Nephron (organoid): ENCODE measurements at regions not wholly inside any gene's neighbourhood (a gene's known extent, or its start where the extent isn't known, plus 50 kb on each side); places are given as distances from the start of the nearest gene placed in this dataset.

Source experiments
- H3K27ac Mint-ChIP-seq, 3 experiments: 2 replicates each; pipeline ENCODE4 v1.8.0; 2020; ENCODE audit warnings: mixed read lengths in 3 of 3, mild to moderate bottlenecking in 2 of 3, moderate library complexity in 1 of 3
- H3K27me3 Mint-ChIP-seq: 2 replicates; pipeline ENCODE4 v1.8.0; 2021; ENCODE audit warnings: low read depth, mild to moderate bottlenecking, moderate library complexity, mixed read lengths
- H3K36me3 Mint-ChIP-seq: 2 replicates; pipeline ENCODE4 v1.8.0; 2020; ENCODE audit warnings: low read depth, mixed read lengths
- H3K4me1 Mint-ChIP-seq: 2 replicates; pipeline ENCODE4 v1.8.0; 2020; ENCODE audit warnings: mixed read lengths
- H3K4me3 Mint-ChIP-seq, 3 experiments: 2 replicates each; pipeline ENCODE4 v1.8.0; 2020; ENCODE audit warnings: mild to moderate bottlenecking in 3 of 3, mixed read lengths in 3 of 3, moderate library complexity in 2 of 3
- H3K9me3 Mint-ChIP-seq: 2 replicates; pipeline ENCODE4 v1.8.0; 2020; ENCODE audit warnings: mixed read lengths
- CTCF ChIP-seq, 3 experiments: fragments of 200-600 bp; sonication (generic); IDR thresholded peaks; one replicate each; pipeline ENCODE4 v1.5.0; 2021; ENCODE audit warnings: antibody characterized with exemption in 3 of 3; ENCODE audit not compliant: unreplicated experiment in 3 of 3

- Mint-ChIP-seq H3K36me3 (no peaks in the 10 kb centered on the region), H3K4me1 (peaks cover 10% of the 10 kb centered on the region), H3K27ac (no peak overlapping the region), H3K4me3 (no peak overlapping the region), H3K27me3 (peaks cover 4% of the 10 kb centered on the region), H3K9me3 (peaks cover 2% of the 10 kb centered on the region)
- peak; percentile 71 to 74 (median 72) for TF ChIP-seq CTCF (IDR thresholded peaks at IDR 0.05; ENCODE audit: unreplicated experiment in 3 of 3)
Observed at GRCh38 chr9:105881654-105882349, 187.5 kb downstream of the TMEM38B start.

DNA sequence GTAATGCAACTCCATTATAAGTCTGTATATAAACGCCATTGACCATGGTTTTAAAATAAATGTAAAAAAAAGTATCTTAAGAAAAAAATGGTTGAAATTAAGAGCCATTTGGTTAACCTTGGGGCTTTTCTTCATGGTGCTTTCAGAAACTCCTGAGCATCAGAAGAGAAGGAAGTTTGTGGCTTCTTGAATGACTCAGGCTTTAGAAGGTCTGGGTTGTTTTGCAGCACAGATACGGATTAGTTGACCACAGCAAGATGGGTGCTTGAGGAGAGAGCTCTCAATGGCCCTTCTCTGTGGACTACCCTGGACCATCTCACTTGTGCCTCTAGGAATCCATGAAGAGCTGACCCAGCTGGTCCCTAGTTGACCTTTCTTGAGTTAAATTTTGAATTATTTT is 189.5 kb downstream of the TMEM38B start:
- TF ChIP-seq CTCF (IDR thresholded peaks at IDR 0.05; ENCODE audit: unreplicated experiment in 3 of 3), result no peak
- Mint-ChIP-seq H3K4me3 (no peak overlapping the region), H3K9me3 (peaks cover 2% of the 10 kb centered on the region), H3K27ac (no peak overlapping the region), H3K27me3 (peaks cover 4% of the 10 kb centered on the region), H3K4me1 (peaks cover 10% of the 10 kb centered on the region), H3K36me3 (no peaks in the 10 kb centered on the region)

- Mint-ChIP-seq H3K4me3 (no peak overlapping the region), H3K4me1 (peaks cover 10% of the 10 kb centered on the region), H3K27ac (no peak overlapping the region), H3K36me3 (no peaks in the 10 kb centered on the region), H3K27me3 (peaks cover 4% of the 10 kb centered on the region), H3K9me3 (peaks cover 2% of the 10 kb centered on the region)
- TF ChIP-seq CTCF (IDR thresholded peaks at IDR 0.05; ENCODE audit: unreplicated experiment in 3 of 3), result no peak
Observed at GRCh38 chr9:105884416-105884815, 190.1 kb downstream of the TMEM38B start.

- Mint-ChIP-seq H3K36me3 (no peaks in the 10 kb centered on the region), H3K9me3 (peaks cover 2% of the 10 kb centered on the region), H3K27ac (no peak overlapping the region), H3K4me3 (no peak overlapping the region), H3K27me3 (peaks cover 4% of the 10 kb centered on the region), H3K4me1 (peaks cover 10% of the 10 kb centered on the region)
- no peak for TF ChIP-seq CTCF (IDR thresholded peaks at IDR 0.05; ENCODE audit: unreplicated experiment in 3 of 3)
Observed at GRCh38 chr9:105886136-105886535, 191.8 kb downstream of the TMEM38B start.

- Mint-ChIP-seq H3K27me3 (peaks cover 4% of the 10 kb centered on the region), H3K36me3 (no peaks in the 10 kb centered on the region), H3K4me3 (no peak overlapping the region), H3K9me3 (peaks cover 2% of the 10 kb centered on the region), H3K4me1 (peaks cover 10% of the 10 kb centered on the region), H3K27ac (no peak overlapping the region)
- no peak for TF ChIP-seq CTCF (IDR thresholded peaks at IDR 0.05; ENCODE audit: unreplicated experiment in 3 of 3)
Observed at GRCh38 chr9:105887679-105888078, 193.3 kb downstream of the TMEM38B start.
